ENCODE measurements at regions not wholly inside any gene's neighbourhood (a gene's known extent, or its start where the extent isn't known, plus 50 kb on each side); places are given as distances from the start of the nearest gene placed in this dataset.

DNA sequence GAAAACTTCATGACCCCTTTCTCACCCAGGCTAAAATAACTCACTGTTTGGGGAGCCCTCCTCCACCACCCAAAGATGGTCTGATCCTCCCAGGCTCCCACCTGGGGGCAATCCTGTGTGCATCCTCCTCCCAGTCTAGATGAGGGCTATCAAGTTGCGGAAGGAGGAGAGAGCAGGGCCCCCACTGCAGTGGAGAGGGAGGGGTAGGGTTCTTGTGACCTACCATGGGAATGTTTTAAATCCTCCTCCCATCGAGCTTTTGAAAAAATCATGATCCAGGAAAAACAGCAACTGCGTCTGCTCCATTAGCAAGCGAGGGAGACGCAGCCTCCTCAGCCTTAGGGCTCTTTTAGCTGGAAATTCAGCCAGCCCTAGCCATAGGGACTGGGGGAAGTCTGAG is 80.0 kb downstream of the NAV1 start:
- Histone ChIP-seq H3K27me3 (no peaks in the 10 kb centered on the region), H3K36me3 (peaks cover 0 to 24% (median 0%) of the 10 kb centered on the region in 9 donors), H3K4me3 (no peak overlapping the region), H3K9me3 (no peaks in the 10 kb centered on the region), H3K27ac (no peak overlapping the region), H3K4me1 (peaks cover 2 to 22% (median 8%) of the 10 kb centered on the region in 9 donors)
- DNase-seq (no peak), ATAC-seq (no peak)
- intact Hi-C loops (cut with DNase I): no loop called here
- TF ChIP-seq, protein P1, sequence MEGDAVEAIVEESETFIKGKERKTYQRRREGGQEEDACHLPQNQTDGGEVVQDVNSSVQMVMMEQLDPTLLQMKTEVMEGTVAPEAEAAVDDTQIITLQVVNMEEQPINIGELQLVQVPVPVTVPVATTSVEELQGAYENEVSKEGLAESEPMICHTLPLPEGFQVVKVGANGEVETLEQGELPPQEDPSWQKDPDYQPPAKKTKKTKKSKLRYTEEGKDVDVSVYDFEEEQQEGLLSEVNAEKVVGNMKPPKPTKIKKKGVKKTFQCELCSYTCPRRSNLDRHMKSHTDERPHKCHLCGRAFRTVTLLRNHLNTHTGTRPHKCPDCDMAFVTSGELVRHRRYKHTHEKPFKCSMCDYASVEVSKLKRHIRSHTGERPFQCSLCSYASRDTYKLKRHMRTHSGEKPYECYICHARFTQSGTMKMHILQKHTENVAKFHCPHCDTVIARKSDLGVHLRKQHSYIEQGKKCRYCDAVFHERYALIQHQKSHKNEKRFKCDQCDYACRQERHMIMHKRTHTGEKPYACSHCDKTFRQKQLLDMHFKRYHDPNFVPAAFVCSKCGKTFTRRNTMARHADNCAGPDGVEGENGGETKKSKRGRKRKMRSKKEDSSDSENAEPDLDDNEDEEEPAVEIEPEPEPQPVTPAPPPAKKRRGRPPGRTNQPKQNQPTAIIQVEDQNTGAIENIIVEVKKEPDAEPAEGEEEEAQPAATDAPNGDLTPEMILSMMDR (IDR thresholded peaks at IDR 0.05): no peak
- WGBS, 2 donors: 85 to 88% methylated on average over 5 of the region's 5 CpGs

DNA sequence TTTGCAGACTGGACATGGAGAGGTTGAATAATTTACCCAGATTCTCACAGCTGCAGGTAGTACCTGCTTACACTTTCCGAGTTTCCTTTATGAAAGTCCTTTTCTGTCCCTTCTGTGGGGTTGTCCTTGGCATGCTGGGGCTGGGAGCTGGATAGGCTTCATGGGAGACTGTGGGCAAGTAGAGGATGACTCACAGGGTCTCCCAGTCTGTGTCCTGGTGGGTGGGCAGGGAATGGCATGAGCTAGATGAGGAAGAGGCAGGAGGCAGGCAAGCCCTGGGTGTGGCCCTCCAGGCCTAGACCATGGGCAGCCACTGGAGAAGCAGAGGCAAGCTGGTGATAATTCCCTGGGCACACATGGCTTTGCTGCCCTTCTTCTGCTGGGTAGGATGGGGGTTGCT is 80.6 kb downstream of the NAV1 start:
- H3K9me3 ChIP-seq: no peaks in the 10 kb centered on the region
- H3K36me3 ChIP-seq: peaks cover 0 to 26% (median 0%) of the 10 kb centered on the region in 9 donors
- 98 to 100% methylated on average over 1 of the region's 1 CpG for WGBS, 2 donors
- H3K27me3 ChIP-seq: no peaks in the 10 kb centered on the region
- intact Hi-C loops (cut with DNase I): no loop called here
- TF ChIP-seq, protein P1 (IDR thresholded peaks at IDR 0.05): no peak
- no peak for DNase-seq
- H3K4me3 ChIP-seq: no peak overlapping the region
- H3K27ac ChIP-seq: no peak overlapping the region
- ATAC-seq: no peak
- H3K4me1 ChIP-seq: peaks cover 0 to 16% (median 2%) of the 10 kb centered on the region in 9 donors

DNA sequence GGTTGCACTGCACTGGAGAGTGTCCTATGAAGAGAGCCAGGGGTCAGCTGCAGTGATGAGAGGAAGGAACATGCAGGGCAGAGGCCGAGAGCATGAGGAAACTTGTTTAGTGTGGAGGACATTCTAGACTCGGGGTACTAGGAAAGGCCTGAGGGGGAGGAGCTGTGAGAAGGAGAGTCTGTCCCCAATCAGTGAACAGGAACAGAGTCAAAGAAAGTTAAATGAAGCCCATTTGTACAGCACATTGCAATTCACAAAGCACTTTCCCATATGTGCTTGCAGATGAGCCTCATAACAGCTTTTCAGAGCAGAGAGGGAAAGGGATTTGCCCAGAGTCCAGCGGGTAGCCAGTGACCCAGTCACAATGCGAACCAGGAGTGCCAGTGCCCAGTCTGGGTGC is 83.4 kb downstream of the NAV1 start:
- Histone ChIP-seq H3K27ac (no peak overlapping the region), H3K36me3 (peaks cover 0 to 18% (median 0%) of the 10 kb centered on the region in 9 donors), H3K4me1 (peaks cover 0 to 25% (median 0%) of the 10 kb centered on the region in 9 donors), H3K4me3 (no peak overlapping the region), H3K9me3 (no peaks in the 10 kb centered on the region), H3K27me3 (no peaks in the 10 kb centered on the region)
- ATAC-seq (no peak), DNase-seq (no peak)
- intact Hi-C loops (cut with DNase I): no loop called here
- TF ChIP-seq, protein P1 (IDR thresholded peaks at IDR 0.05): no peak
- WGBS, 2 donors: 78 to 83% methylated on average over 4 of the region's 4 CpGs

DNA sequence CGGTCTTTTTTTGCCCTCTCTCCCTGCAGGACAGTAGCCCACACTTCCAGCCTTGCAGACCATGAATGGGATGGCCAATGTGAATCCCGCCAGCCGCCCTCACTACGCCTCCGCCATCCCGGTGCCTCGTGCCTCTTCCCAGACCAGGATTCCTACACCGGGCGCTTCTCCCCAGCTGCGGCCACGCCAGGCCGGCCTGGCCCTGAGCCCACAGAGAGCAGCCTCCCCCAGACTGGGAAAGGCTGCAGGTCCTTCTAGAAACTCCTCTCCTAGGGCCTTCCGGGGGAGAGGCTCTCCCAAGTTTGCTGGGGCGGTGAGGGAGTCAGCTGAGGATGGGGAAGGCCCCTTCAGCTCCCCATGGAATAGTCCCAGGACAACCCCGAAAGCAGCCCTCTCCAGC is 83.9 kb downstream of the NAV1 start:
- no peak overlapping the region for H3K4me3 ChIP-seq
- no peak overlapping the region for H3K27ac ChIP-seq
- H3K27me3 ChIP-seq: no peaks in the 10 kb centered on the region
- peaks cover 0 to 18% (median 0%) of the 10 kb centered on the region in 9 donors for H3K36me3 ChIP-seq
- intact Hi-C loops (cut with DNase I): no loop called here
- no peaks in the 10 kb centered on the region for H3K9me3 ChIP-seq
- ATAC-seq: no peak
- no peak for DNase-seq
- 91 to 95% methylated on average over 15 of the region's 15 CpGs for WGBS, 2 donors
- TF ChIP-seq, protein P1 (IDR thresholded peaks at IDR 0.05): no peak
- peaks cover 0 to 25% (median 3%) of the 10 kb centered on the region in 9 donors for H3K4me1 ChIP-seq

All from heart right ventricle (tissue), 16 donors.